Suprapubic skin (tissue), 4 donors: ENCODE measurements at regions not wholly inside any gene's neighbourhood (a gene's known extent, or its start where the extent isn't known, plus 50 kb on each side); places are given as distances from the start of the nearest gene placed in this dataset.

Experiments
- CTCF ChIP-seq, 2 donors: fragments of 200-600 bp in 1 of 2; fragments of 450-650 bp in 1 of 2; sonication (generic) in 1 of 2; IDR thresholded peaks; one replicate each; pipeline ENCODE4 v1.5.1; 2016 to 2019; ENCODE audit warnings: antibody characterized with exemption in 2 of 2, mild to moderate bottlenecking in 1 of 2, moderate library complexity in 1 of 2
- EP300 ChIP-seq: sonication (generic); formaldehyde crosslinking; IDR thresholded peaks from one replicate; pipeline ENCODE4 v1.6.1; 2017; ENCODE audit warnings: antibody characterized with exemption
- POLR2A ChIP-seq, 2 donors: fragments of 450-650 bp; IDR thresholded peaks; one replicate each; pipeline ENCODE4 v1.6.1; 2017; ENCODE audit warnings: antibody characterized with exemption in 2 of 2, mild to moderate bottlenecking in 2 of 2, moderate library complexity in 2 of 2
- POLR2AphosphoS5 ChIP-seq, 3 donors: sonication (generic); formaldehyde crosslinking; IDR thresholded peaks; one replicate each; pipeline ENCODE4 v1.6.1; 2017; ENCODE audit warnings: antibody characterized with exemption in 3 of 3

- TF ChIP-seq CTCF (IDR thresholded peaks at IDR 0.05) (no peak), EP300 (no peak), POLR2A (IDR thresholded peaks at IDR 0.05) (no peak), POLR2AphosphoS5 (IDR thresholded peaks at IDR 0.05) (no peak)
Measured at GRCh38 chr5:52073993-52074689, 690.9 kb downstream of the ISL1 start.
